ENCODE measurements at regions not wholly inside any gene's neighbourhood (a gene's known extent, or its start where the extent isn't known, plus 50 kb on each side); places are given as distances from the start of the nearest gene placed in this dataset.

DNA sequence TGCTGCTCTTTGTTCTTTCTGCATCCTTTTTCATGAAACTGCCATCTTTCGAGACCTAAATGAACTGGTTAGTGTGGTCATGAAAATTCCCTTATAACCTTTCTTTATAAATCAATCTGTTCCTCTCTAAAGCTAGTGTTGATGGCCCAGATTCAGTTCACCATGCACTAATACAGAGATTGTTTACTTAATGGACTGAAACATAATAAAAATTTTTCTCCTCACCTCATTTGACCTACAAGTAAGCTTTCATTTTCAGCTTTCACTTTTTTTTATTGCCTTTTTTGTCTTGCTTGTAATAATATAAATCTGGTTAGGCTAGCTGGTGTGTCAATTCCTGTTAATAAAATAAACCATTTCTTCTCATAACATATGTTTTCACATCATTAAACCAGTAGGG lies 183.8 kb downstream of the CCDC59 start:
- DNase-seq (ENCODE audit: low spot score): no peak

DNA sequence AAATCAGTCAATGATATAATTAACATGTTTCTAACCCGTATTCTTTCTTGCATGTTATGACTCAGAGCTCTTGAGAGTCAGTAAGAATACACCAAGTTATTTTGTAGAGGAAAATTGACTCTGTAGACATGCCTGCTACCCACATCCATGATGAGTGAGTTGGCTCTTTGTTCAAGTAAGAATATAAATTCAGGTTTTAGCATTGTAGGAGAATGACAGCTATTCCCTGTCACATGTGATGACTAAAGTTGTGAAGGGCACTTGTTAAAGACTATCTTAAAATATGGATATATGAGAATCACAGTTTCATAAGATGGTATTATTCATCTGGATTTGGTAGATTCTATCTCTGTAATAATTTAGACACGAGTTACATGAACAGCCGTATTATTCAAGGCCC lies 209.1 kb downstream of the CCDC59 start:
- no peak for DNase-seq (ENCODE audit: low spot score)

DNA sequence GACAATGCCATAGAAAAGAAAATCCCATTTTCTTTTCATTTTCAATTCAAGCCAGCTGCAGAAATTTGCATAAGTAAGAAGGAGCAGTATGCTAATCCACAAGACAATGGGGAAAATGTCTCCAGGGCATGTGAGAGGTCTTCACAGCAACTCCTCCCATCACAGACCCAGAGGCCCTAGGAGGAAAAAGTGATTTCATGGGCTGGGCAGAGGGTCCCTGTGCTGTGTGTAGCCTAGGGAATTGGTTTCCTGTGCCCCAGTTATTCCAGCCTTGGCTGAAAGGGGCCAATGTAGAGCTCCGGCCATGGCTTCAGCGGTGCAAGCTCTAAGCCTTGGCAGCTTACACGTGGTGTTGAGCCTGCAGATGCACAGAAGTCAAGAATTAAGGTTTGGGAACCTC lies 211.4 kb downstream of the CCDC59 start:
- no peak for DNase-seq (ENCODE audit: low spot score)

DNA sequence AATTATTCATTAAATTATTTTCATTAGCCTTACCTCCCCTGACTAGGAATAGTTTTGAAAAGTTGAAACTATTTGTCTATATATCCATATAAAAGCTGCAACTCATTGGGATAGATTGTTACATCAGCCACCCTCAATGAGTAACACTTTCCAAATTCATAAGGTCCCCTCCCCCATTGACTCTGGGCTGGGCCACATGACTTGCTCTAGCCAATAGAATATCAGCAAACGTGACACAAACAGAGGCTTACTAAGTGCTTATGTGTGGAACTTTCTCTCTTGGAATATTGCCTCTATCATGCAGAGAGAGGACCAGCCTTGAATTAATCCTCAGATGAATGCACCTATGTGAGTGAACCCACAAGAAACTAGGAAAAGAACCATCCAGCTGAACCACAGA lies 213.7 kb downstream of the CCDC59 start:
- no peak for DNase-seq (ENCODE audit: low spot score)

DNA sequence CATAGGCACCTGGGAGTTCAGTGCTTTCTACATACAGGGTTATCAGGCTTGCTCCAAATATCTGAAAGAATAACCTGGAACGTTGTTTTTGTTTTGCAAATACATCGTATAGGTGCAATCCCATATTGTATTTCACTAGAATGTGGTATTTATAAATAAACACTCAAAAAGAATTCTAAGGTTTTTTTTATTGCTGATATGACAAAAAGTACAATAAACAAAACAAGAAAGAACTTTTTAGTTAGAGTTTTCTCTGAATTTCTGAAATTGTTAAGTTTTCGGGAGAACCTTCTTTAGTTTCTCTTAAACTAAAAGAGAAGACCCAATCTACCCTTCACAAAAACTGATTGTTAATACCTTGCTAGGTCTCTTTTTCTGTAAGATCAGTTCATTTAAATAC lies 225.8 kb downstream of the CCDC59 start:
- no peak for DNase-seq (ENCODE audit: low spot score)

DNA sequence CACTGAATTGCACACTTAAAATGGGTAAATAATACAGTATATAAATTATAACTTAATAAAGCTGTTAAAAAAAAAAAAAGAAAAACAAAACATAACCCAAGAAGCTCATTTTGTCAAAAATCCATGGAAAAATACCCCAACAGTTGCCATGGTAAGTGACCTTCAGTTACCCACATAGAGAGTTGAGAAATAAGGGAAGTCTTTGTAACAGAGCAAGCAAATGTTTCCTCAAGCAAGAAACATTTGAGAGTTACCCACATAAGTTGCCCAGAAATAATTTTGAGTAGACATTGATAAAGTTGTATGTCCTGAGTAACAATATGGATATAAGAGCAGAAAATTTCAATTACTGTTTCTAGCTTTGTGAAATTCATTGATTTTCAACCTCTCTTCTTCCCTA lies 227.4 kb downstream of the CCDC59 start:
- no peak for DNase-seq (ENCODE audit: low spot score)

DNA sequence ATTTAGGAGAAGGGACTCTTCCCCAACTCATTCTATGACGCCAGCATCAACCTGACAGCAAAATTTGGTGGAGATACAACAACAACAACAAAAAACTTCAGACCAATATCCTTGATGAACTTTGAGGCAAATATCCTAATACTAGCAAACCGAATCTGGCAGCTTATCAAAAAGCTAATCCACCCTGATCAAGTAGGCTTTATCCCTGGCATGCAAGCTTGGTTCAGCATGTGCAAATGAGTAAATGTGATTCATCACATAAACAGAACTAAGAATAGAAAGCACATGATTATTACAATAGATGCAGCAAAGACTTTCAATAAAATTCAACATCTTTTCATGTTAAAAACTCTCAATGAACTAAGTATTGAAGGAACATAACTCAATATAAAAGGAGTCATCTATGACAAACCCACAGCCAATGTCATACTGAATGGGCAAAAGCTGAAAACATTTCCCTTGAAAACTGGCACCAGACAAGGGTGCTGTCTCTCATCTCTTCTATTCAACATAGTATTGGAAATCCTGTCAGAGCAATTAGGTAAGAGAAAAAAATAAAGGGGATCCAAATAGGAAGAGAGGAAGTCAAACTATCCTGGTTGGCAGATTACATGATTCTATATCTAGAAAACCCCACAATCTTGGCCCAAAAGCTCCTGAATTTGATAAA lies 233.3 kb downstream of the CCDC59 start:
- no peak for DNase-seq (ENCODE audit: low spot score)

DNA sequence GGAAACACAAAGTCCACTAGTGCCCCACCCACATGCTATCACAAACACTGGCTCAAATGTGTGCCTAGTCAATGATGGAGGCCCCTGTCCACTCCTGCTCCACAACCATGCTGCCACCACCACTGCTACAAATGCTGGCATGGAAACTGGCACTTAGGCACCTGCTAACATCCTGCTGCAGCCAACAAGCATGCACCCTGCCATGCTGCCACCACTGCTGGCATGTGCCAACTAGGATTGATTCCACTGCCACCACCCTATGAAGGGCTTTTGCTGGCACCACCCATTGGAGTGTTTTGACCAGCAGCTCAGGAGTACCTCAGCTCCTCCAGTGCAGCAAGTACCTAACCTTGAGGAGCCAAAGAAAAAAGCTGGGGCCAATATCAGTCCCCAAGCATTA lies 236.6 kb downstream of the CCDC59 start:
- no peak for DNase-seq (ENCODE audit: low spot score)

DNA sequence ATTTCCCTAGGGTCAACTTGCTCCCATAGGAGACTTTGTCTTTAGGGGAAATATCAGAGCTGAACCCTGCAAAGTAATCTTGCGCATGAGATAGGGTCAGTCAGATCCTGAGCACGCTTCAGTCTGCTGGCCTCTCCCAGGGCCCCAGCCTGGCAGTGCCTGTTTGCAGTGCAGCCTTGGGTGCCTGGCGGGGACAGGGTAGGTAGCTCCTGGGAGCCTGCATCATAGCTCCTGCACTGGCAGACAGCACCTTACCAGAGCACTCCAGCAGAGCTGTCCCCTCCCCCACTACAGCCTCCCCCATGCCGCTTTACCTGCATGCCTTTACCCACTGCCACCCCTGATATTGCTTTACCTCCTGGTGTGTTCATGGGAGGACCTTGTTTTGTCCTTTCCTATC lies 237.3 kb downstream of the CCDC59 start:
- no peak for DNase-seq (ENCODE audit: low spot score)

DNA sequence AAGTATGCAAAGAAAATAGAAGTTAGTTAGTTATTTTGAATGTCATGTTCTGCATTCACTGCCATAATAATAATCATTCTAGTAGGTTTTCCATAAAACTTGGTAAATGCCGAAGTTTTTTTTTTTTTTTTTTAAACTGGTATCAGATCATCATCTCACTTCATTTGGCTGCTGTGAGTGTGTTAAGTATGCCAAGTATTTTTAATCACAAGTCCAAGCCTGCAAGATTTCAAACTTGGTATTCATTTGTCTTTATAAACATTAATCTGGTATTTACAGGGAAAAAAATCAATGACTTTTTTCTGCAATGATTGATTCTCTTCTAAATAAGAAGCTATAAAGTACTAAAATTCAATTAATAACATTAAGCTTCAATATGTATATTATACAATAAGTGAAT lies 248.9 kb downstream of the CCDC59 start:
- DNase-seq (ENCODE audit: low spot score): no peak

DNA sequence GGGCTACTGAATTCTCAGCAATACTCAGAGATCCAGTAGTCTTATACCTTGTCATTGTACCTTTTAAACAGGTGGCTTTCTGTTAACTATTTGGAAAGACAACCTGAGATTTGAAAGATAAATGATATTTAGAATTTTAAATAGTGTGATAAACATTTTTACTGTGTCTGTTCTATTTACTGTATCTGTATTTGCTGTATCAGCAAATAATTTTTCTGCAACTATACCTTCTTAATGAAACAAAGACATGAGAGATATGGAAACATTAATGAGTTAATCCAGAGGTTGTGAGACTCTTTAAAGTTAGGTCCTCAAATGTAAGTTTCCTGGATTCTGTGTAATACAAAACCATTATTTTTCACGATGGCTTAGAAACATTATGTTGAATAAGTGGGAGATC lies 249.6 kb downstream of the CCDC59 start:
- no peak for DNase-seq (ENCODE audit: low spot score)

DNA sequence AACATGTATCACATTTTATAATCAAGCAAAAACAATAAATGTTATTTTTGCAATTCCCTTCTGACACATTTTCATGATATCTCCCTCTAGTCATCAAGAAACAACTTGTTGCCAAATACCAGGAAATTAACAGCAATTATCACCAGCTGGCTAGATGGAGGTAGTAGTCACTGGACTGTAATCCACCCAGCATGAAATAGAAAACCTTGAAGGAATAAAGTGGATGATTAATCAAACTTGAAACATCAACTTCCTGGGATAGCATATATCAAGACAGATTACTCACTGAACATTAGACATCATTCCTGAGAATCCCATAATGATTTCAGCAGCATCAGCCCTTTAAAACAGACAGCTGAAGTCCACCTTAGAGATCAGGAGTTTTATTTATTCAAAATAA lies 259.0 kb downstream of the CCDC59 start:
- no peak for DNase-seq (ENCODE audit: low spot score)

DNA sequence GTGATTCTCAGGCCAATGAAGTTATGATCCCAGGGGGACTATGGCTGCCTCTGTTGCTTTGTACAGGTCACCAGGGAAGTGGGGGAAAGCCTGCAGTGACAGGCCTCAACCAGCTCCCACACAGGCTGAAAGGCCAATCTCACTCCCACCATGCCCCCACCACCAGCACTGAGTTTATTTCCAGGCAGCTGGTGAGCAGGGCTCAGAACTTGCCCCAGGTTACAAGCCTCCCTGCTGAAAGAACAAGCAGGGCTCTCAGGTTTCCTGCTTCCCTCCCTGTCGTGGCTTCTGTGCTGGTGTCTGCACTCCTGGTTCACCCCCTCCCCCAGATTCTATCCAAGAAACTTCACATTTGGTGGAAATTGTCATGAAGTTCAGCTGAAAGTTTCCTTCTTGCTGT lies 260.3 kb downstream of the CCDC59 start:
- no peak for DNase-seq (ENCODE audit: low spot score)

DNA sequence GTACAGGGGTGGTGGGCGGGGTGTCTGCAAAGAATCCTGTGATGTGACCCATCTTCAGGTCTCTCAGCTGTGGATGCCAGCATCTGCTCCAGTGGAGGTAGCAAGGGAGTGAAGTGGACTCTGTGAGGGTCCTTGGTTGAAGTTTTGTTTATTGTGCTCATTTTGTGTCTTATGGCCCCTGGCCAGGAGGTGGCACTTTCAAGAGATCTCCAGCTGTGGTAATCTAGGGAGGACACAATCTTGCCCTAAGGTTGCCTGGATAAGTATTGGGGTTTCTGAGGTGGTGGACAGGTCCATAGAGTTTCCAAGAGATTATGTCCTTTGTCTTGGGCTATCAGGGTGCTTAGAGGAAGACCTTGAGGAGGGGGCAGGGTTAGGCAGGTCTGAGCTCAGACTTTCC lies 260.7 kb downstream of the CCDC59 start:
- DNase-seq (ENCODE audit: low spot score): no peak

DNA sequence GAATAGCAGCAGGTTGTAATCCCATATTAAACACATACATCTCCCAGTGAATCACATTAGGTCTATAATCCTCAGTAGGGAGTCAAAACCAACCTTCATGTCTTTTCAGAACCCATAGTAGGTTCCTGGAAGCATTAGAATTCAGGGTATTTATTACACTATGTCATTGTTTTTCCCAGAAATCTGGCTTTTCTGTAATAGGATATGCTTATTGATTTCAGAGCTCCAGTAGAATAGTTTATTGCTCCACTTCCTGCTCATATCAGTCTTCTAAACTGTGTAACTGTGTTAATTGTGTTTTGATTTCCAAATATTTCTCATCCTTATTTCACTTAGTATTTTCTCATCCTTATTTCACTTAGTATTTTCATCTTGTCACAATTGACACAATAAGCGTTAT lies 268.0 kb downstream of the CCDC59 start:
- DNase-seq (ENCODE audit: low spot score): no peak

DNA sequence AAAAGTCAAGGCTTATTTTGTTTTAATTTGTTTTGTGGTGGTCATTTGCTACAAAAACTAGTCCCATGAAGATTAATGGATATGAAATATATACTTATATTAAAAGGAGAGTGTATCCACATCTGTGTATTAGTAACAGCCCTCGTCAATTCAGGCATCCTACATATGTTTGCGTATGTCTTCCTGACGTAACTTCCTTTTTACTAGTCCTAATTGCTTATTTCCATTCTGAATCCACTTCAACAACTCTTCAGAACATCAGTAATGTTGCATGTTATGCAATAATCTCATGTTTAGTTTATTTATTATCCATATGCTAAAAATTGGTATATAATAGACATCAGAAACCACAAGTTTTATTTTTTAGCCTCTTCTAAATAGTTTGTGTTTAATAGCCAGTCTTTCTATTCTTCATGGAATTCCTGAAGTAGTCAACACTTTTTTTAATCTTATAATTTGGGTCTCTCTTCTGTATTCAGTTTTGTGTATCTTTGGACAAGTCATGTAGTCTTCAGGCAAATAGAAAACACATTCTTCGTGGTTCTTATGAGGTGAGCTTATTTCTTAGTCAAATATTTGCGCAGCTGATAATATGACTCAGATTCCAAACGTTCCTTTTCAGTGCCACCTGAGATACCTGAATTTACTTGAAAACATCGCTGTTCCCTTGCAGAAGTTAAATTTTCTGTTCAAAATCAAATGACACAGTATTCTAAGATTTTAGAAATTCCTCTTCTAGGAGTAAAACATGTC lies 268.6 kb downstream of the CCDC59 start:
- DNase-seq (ENCODE audit: low spot score): no peak

DNA sequence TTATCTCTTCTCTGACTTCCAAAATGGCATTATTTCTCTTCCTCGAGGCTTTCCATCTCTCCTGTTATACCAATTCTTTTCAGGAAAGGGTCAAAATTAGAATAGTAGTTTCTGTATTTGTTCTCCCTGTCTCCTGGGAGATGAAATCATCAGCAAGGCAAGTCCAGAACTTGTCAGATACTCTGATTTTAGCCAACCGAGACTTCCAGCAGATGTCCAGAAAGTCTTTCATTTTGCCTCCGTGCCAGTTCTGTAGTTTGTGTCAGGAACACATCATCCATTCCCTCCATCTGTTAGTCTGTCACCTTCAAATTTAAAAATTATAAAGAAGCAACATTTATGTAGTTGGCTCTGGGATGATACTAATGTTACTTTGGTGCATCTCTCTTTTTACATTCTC lies 275.7 kb downstream of the CCDC59 start:
- no peak for DNase-seq (ENCODE audit: low spot score)

DNA sequence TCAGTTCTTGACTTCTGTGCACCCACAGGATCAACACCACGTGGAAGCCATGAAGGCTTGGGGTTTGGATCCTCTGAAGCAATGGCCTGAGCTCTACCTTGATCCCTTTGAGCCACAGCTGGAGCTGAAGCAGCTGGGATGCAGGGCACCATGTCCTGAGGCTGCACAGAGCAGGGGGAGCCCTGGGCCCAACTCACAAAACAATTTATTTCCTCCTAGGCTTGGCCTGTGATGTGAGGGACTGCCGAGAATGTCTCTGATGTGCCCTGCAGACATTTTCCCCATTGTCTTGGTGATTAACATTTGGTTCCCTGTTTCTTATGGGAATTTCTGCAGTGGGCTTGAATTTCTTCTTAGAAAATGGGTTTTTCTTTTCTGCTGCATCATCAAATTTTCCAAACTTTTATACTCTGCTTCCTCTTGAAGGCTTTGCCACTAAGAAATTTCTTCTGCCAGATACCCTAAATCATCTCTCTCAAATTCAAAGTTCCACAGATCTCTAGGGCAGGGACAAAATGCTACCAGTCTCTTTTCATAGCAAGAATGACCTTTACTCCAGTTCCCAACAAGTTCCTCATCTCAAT lies 288.2 kb downstream of the CCDC59 start:
- no peak for DNase-seq (ENCODE audit: low spot score)

DNA sequence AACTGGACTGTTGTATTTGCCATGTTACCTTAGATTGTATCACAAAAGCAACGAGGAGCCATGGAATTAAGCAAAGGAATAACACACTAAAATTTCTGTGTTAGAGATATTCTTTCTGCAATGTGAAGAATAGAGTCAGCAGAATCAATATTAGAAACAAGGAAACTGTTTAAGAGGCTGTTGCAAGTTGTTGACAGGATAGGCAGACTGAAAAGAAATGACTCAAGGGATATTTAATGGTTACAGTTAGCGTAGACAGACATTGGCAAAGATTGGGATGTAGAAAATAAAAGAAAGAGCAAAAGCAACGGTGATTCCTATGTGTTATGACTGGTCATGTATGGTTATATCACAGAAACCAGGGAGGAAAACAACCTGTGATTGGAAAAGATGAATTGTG lies 299.0 kb upstream of the PPFIA2 start:
- DNase-seq (ENCODE audit: low spot score): no peak

DNA sequence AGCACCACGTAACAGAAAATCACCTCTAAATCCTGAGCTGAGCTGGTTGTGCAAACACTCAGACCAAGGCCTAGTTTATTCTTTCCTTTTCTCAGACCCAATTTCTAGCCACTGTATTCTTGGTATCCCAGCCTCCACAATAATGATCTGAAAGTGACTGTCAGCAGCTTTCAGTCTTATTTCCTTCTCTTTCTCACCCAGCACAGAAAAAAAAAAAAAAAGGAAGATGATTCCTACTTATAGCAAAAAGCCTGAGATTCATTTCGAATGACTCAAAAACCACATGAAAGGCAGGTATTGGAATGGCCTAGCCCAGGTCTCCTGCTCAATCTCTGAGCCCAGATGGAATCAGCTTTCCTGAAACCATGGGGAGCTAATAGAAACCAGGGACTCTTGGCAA lies 298.6 kb upstream of the PPFIA2 start:
- no peak for DNase-seq (ENCODE audit: low spot score)

DNA sequence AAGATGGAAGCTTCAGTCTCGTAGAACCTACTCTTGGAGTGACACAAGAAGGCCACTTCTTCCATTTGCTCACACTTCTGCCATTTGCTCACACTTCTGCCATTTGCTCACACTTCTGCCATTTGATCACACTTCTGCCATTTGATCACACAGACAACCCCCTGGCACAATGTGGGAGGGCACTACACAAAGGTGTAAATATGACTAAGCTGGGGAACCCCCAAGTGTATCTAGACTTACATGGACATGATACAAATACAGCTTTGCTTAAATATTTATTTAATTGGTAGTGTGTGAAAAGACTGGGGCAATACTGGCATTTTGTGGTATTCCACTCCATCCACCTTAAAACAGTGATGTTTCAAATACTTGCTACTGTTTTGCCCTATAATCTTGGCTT lies 296.2 kb upstream of the PPFIA2 start:
- no peak for DNase-seq (ENCODE audit: low spot score)

DNA sequence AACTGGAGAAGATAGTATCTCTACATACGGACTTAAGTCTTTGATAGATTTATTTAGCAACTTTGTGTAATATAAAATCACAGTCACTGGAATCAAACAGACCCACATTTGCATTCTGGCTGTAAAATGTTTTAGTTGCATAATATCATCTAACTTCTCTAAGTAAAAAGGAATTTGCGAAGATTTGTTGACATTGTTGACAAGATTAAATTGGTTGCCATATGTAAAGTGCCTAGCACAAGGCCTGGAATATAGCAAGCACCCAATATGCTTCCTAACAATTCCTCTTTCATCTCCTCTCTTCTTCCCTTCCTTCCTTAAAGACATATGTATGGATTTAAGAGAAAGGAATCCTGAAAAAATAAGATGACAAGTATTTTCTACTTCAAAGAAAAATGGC lies 295.4 kb upstream of the PPFIA2 start:
- DNase-seq (ENCODE audit: low spot score): no peak

DNA sequence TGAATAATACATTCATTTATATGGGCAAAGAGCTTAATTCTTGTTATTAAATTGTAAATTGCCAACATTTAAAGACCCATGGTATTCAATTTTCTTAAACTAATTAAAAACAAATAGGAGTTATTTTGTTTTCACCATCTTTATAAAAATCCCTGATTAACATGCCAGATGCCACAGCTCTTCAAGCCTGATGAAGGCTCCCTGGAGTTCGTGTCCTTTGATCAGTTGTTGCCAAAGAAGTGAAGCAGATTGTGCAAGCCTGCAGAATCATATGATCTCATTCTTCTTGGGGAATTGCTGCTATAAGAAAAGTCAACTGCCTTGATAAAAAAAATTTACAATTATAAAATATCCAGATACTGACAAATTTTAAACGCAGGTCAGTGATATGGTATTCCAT lies 288.3 kb upstream of the PPFIA2 start:
- DNase-seq (ENCODE audit: low spot score): no peak

Data from CD4-positive, alpha-beta T cell treated with Interleukin-15 for 4 hours (primary cell).